ENCODE measurements at regions not wholly inside any gene's neighbourhood (a gene's known extent, or its start where the extent isn't known, plus 50 kb on each side); places are given as distances from the start of the nearest gene placed in this dataset.

- Histone ChIP-seq H3K9me3 (ENCODE audit: low read length) (no peaks in the 10 kb centered on the region), H3K9ac (ENCODE audit: low read length) (no peak overlapping the region), H3F3A (ENCODE audit: insufficient read depth, low read length, poor library complexity, severe bottlenecking) (no peaks in the 10 kb centered on the region), H2AFZ (ENCODE audit: low read depth, low read length) (no peak overlapping the region), H3K36me3 (ENCODE audit: insufficient read depth, low read length) (no peaks in the 10 kb centered on the region), H3K9me2 (ENCODE audit: insufficient read depth, low read length) (no peaks in the 10 kb centered on the region), H3K79me2 (replicated peaks; ENCODE audit: insufficient read depth, low read length) (no peaks in the 10 kb centered on the region), H3K4me3 (ENCODE audit: low read length) (no peak overlapping the region), H4K20me1 (ENCODE audit: insufficient read depth) (no peaks in the 10 kb centered on the region), H3K4me2 (ENCODE audit: low read length) (no peak overlapping the region), H3K27ac (ENCODE audit: low read length) (no peak overlapping the region), H3K27me3 (ENCODE audit: insufficient read depth, low read depth, low read length) (no peaks in the 10 kb centered on the region)
- no peak for TF ChIP-seq TAF1 (IDR thresholded peaks at IDR 0.05; ENCODE audit: low read depth)
- TF ChIP-seq REST (IDR thresholded peaks at IDR 0.05; ENCODE audit: borderline replicate concordance) = no peak
- TF ChIP-seq POLR2AphosphoS5 (IDR thresholded peaks at IDR 0.05) = no peak
- no peak for TF ChIP-seq MXI1 (conservative IDR thresholded peaks at IDR 0.05; ENCODE audit: poor library complexity, severe bottlenecking)
- TF ChIP-seq RAD21 (conservative IDR thresholded peaks at IDR 0.05) = no peak
- TF ChIP-seq, protein P1, sequence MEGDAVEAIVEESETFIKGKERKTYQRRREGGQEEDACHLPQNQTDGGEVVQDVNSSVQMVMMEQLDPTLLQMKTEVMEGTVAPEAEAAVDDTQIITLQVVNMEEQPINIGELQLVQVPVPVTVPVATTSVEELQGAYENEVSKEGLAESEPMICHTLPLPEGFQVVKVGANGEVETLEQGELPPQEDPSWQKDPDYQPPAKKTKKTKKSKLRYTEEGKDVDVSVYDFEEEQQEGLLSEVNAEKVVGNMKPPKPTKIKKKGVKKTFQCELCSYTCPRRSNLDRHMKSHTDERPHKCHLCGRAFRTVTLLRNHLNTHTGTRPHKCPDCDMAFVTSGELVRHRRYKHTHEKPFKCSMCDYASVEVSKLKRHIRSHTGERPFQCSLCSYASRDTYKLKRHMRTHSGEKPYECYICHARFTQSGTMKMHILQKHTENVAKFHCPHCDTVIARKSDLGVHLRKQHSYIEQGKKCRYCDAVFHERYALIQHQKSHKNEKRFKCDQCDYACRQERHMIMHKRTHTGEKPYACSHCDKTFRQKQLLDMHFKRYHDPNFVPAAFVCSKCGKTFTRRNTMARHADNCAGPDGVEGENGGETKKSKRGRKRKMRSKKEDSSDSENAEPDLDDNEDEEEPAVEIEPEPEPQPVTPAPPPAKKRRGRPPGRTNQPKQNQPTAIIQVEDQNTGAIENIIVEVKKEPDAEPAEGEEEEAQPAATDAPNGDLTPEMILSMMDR (IDR thresholded peaks at IDR 0.05; ENCODE audit: poor library complexity, severe bottlenecking) = no peak
- no peak for TF ChIP-seq EP300 (conservative IDR thresholded peaks at IDR 0.05; ENCODE audit: poor library complexity, severe bottlenecking)
- no peak for TF ChIP-seq SMC3 (conservative IDR thresholded peaks at IDR 0.05; ENCODE audit: poor library complexity)
- TF ChIP-seq EZH2 (IDR thresholded peaks at IDR 0.05; ENCODE audit: borderline replicate concordance, insufficient read depth, low read length, poor library complexity, severe bottlenecking) = no peak
These were observed 167.1 kb upstream of the TRIM24 start for GRCh38 chr7:138292951-138293350.

- Histone ChIP-seq H4K20me1 (ENCODE audit: insufficient read depth) (no peaks in the 10 kb centered on the region), H3K27me3 (ENCODE audit: insufficient read depth, low read depth, low read length) (no peaks in the 10 kb centered on the region), H2AFZ (ENCODE audit: low read depth, low read length) (no peak overlapping the region), H3K27ac (ENCODE audit: low read length) (no peak overlapping the region), H3K9ac (ENCODE audit: low read length) (no peak overlapping the region), H3K36me3 (ENCODE audit: insufficient read depth, low read length) (no peaks in the 10 kb centered on the region), H3K4me3 (ENCODE audit: low read length) (no peak overlapping the region), H3K79me2 (replicated peaks; ENCODE audit: insufficient read depth, low read length) (no peaks in the 10 kb centered on the region), H3K9me3 (ENCODE audit: low read length) (no peaks in the 10 kb centered on the region), H3K9me2 (ENCODE audit: insufficient read depth, low read length) (no peaks in the 10 kb centered on the region), H3K4me2 (ENCODE audit: low read length) (no peak overlapping the region), H3F3A (ENCODE audit: insufficient read depth, low read length, poor library complexity, severe bottlenecking) (no peaks in the 10 kb centered on the region)
- no peak for TF ChIP-seq POLR2AphosphoS5 (IDR thresholded peaks at IDR 0.05)
- no peak for TF ChIP-seq EZH2 (IDR thresholded peaks at IDR 0.05; ENCODE audit: borderline replicate concordance, insufficient read depth, low read length, poor library complexity, severe bottlenecking)
- no peak for TF ChIP-seq SMC3 (conservative IDR thresholded peaks at IDR 0.05; ENCODE audit: poor library complexity)
- TF ChIP-seq TAF1 (IDR thresholded peaks at IDR 0.05; ENCODE audit: low read depth) = no peak
- TF ChIP-seq RAD21 (conservative IDR thresholded peaks at IDR 0.05) = no peak
- no peak for TF ChIP-seq MXI1 (conservative IDR thresholded peaks at IDR 0.05; ENCODE audit: poor library complexity, severe bottlenecking)
- TF ChIP-seq REST (IDR thresholded peaks at IDR 0.05; ENCODE audit: borderline replicate concordance) = no peak
- TF ChIP-seq, protein P1 (IDR thresholded peaks at IDR 0.05; ENCODE audit: poor library complexity, severe bottlenecking) = no peak
- TF ChIP-seq EP300 (conservative IDR thresholded peaks at IDR 0.05; ENCODE audit: poor library complexity, severe bottlenecking) = no peak
These were observed 164.9 kb upstream of the TRIM24 start for GRCh38 chr7:138295049-138295637.

Data from neural cell (in vitro differentiated cells).